GM19193 (cell line): ENCODE measurements at regions not wholly inside any gene's neighbourhood (a gene's known extent, or its start where the extent isn't known, plus 50 kb on each side); places are given as distances from the start of the nearest gene placed in this dataset.

ENCODE experiments used
- POLR2A ChIP-seq: IDR thresholded peaks from 4 replicates; pipeline ENCODE4 v1.6.1; 2011; ENCODE audit not compliant: insufficient read depth, insufficient read length; ENCODE audit errors: extremely low read depth

DNA sequence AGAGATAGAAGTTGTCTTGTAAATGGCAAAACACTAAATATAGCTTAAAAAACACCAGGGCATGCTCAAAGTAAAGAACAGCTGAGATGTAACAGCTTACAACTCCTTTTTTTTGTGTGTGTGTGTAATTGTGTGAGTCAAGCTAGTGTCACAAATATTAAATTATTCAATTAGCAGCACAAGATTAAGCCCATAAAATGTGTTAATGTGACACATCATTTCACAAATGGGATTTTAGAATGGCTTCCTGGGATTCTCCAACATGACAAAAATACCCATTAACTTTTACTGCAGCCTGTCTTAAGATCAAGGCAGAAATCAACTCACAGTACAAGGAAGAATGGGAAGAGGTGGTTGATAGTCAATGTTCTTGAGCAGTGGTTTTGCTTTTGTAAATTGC lies 251.4 kb downstream of the KIF20B start:
- no peak for TF ChIP-seq POLR2A

- TF ChIP-seq POLR2A = no peak
These were observed 252.7 kb downstream of the KIF20B start for GRCh38 chr10:89954061-89954460.

- TF ChIP-seq POLR2A = no peak
These were observed 253.6 kb downstream of the KIF20B start for GRCh38 chr10:89954787-89955566.

DNA sequence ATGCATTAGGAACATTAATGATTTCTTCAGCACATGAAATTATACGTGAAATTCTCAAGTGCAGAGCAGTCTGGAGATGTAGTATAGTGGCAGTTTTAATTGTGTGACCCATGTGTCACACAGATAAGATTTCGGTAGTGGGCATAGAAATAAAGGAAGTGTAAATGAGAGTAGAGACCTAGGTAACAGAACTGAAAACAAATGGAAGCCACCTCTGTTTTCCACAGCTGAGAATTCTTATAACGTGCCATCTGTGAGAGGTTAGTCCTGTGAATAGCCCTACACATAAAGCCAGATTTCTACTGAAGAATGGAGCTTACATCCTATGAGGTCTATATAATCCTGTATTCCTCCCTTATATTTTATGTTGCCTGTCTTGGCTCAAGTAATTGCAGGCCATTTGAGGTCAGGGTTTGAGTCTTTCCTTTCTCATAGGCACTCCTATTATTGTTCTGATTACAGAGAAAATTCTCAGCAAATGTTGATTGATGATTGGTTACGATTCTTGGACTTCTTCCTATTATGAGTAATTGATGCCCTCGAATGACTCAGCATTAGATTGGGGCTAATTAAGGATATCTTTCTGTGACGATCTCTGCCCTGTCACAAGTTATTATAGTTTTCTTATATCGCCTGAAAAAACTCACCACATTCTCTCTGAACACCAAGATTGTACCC lies 258.2 kb downstream of the KIF20B start:
- TF ChIP-seq POLR2A = no peak

- no peak for TF ChIP-seq POLR2A
These were observed 262.2 kb downstream of the KIF20B start for GRCh38 chr10:89963451-89964102.

DNA sequence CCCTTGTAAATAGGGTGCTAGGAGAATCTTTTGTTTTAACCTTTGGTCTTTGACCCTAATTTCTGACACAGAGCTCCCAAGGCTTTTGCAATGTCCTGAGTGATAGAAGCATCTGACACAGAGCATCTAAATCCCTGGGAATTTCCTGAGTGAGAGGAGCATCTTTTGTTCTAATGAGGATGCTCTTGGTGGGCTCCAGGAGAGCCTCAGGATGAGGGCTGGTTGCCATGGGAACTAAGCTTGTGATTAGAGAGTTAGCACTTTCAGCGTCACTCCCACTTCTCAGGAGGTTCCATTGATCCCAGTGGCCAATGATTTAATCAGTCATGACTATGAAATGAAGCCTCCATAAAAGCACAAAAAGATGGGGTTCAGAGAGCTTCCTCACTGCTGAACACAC lies 264.8 kb downstream of the KIF20B start:
- TF ChIP-seq POLR2A = no peak

DNA sequence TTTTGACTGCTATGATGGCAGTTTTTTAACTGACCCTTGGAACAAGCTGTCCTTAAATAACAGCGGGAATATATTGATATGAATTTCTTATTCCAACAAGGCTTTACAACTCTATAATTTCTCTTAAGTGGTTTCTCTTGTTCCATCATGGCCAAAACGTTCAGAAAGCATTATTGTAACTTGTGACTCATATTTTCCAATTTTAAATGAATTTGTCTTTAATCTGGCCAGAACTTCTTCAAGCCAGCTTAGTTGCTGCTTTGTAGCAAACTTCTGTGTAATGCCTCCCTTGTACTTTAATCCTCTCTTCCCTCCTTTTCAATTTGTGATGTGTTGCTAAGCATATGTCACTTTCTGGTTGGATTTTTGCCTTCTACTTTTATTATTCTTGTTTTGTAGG lies 271.9 kb downstream of the KIF20B start:
- no peak for TF ChIP-seq POLR2A

GRCh38 chr10:89975071-89975470 lies 273.7 kb downstream of the KIF20B start:
- TF ChIP-seq POLR2A = no peak

DNA sequence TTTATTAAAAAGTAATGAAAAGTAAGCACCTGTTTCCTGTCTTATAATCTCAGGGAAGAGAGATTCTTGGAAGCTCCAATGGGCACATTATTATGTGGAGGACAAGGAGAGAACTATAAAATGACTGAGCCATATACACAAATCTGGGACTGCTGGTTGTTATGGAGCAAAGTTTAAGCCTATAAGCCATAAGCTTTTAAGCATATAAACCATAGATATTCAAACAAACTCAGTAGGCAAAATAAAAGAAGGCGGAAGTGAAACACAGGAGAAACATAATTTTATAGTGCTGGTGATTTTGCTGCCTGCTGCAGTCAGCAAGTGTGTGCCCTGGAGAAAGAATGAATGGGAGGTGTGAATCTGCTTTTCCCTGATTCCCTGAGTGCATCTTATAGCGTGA lies 274.4 kb downstream of the KIF20B start:
- TF ChIP-seq POLR2A = no peak

DNA sequence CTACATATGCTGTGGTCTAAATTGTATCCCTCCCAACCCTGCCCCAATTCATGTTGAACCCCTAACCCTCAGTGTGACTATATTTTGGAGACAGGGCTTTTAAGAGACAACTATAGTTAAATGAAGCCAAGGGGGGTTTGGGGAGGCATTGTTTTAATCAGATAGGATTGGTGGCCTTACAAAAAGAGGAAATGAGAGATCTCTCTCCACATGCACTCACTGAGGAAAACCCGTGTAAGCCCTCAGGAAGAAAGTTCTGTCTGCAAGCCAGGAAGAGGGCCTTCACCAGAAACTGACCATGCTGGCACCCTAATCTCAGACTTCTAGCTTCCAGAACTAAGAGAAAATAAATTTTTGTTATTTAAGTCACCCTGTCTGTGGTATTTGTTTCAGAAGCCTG lies 276.7 kb downstream of the KIF20B start:
- no peak for TF ChIP-seq POLR2A

- no peak for TF ChIP-seq POLR2A
These were observed 278.3 kb downstream of the KIF20B start for GRCh38 chr10:89979726-89980125.

GRCh38 chr10:89980166-89980565 lies 278.8 kb downstream of the KIF20B start:
- no peak for TF ChIP-seq POLR2A

GRCh38 chr10:89981891-89982290 lies 280.5 kb downstream of the KIF20B start:
- TF ChIP-seq POLR2A = no peak

DNA sequence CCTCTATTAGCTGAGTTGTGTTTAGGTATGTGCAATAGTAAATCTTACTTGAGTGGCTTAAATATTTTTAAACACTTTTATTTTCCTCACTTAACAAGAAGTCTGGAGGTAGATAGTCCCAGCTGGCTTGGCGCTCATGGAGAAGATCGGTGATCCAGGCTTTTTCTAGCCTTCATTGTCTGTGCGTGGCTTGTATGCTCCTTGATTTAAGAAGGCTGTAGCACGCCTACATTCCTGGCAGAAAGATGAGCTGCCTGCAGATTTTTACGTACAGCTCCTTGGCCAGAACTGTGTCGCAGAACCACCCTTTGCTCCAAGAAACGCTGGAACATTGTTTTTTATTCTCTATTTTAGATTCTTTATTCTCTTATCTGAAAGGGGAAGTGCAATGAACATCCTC lies 284.1 kb downstream of the KIF20B start:
- no peak for TF ChIP-seq POLR2A

GRCh38 chr10:89992575-89992974 lies 291.2 kb downstream of the KIF20B start:
- no peak for TF ChIP-seq POLR2A

GRCh38 chr10:90007226-90007625 lies 305.8 kb downstream of the KIF20B start:
- TF ChIP-seq POLR2A = no peak

DNA sequence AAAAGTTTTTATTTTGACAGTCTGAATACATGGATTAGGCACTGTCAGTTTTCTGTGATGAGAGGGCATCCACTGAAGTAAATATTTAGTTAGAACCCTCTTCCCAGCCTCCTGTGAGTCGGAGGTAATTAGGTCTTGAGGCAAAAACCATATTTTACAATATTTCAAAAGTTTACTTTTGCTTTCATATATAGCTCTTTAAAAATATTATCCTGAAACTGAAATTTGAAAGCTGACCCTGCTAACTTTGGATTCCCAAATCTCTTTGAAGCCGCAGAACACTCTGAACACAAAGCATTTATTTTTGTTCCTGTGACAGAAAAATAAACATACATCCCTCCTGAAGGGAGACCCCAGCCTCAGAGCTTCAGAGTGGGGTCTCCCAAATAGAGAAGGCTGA lies 317.4 kb downstream of the KIF20B start:
- no peak for TF ChIP-seq POLR2A

DNA sequence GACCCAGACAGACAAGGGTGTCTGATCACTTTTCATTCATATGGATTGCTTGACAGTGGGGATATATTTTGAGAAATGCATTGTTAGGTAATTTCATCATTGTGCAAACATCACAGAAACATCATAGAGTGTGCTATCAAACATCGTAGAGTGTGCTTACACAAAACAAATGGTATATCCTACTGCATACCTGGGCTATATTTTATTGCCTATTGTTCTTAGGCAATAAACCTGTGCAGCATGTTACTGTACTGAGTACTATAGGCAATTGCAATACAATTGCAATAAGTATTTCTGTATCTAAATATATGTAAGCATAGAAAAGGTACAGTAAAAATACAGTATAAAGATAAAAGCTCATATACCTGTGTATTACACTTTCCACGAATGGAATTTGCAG lies 319.1 kb downstream of the KIF20B start:
- no peak for TF ChIP-seq POLR2A
